ENCODE measurements at regions not wholly inside any gene's neighbourhood (a gene's known extent, or its start where the extent isn't known, plus 50 kb on each side); places are given as distances from the start of the nearest gene placed in this dataset.

DNA sequence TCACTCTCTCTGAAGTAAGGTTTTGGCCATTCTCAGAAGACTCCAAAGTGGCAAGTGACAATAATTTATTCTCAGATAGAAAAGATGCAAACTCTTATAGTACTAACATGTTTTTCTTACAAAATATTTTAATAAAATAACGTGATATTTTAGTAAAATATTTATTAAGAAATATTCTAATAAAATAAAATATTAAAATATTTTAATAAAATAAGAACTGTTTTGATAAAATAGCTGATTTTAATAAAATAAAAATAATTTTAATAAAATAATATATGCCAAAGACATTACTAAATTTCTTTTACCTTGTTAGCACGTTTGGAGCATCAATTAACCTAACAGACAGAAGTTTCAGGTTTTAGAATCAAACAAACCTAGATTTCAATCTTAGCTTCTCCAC is 424.0 kb upstream of the NECTIN3 start:
- Mint-ChIP-seq H3K36me3 (ENCODE audit: low read depth) (no peaks in the 10 kb centered on the region), H3K27me3 (no peaks in the 10 kb centered on the region), H3K4me1 (no peaks in the 10 kb centered on the region), H3K4me3 (no peak overlapping the region), H3K27ac (no peak overlapping the region), H3K9me3 (no peaks in the 10 kb centered on the region)
- no peak for DNase-seq
- intact Hi-C loops (cut with micrococcal nuclease): no loop called here

DNA sequence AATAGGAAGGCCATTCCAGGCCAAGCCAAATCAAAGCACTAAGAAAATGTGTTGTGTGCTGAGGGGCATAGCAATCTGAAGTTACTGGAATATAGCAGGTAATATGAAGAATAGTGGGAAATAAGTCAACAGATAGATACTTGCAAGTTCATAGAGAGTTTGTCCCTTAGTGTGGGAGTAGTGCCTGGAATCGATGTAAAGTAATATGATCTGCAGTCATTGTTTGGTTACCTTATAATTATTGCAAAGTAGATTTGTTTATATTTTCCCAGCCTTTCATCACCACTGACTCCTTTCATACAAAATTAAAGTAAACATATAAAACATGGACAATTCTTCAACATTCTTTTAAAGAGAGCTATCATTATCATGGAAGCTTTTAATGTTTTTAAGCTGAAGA is 420.9 kb upstream of the NECTIN3 start:
- H3K4me1 Mint-ChIP-seq: no peaks in the 10 kb centered on the region

DNA sequence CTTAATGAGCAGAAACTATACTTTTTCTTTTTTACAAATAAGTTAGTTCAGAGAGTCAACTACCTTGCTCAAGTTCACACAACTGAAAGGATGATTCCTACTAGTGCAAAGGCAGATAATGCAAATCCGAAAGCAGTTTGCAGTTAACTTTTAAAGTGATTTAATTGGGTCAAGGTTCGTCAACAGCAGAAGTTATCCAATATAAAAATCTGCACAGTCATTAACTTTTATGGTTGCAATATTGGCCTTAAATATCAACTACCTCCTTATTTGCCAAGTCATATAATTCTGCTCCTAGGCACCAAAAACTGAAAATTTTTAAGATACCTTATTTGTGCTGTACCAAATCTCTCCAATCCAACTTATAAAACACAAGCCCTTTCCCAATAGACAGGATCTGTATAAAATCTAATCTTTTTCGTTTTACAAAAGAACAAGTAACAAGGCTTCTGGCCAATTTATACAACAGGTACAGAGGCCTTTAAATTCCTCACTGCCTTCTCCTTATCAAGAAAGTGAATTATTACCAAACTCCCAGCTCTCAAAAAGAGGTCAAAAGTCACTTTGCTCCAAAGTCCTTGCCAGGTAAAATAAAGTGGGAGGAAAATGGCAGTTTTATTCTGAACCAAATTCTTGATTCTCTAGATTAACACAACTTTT is 416.6 kb upstream of the NECTIN3 start:
- Mint-ChIP-seq H3K36me3 (ENCODE audit: low read depth) (no peaks in the 10 kb centered on the region), H3K4me1 (no peaks in the 10 kb centered on the region), H3K9me3 (no peaks in the 10 kb centered on the region), H3K27ac (no peak overlapping the region), H3K4me3 (no peak overlapping the region), H3K27me3 (no peaks in the 10 kb centered on the region)
- intact Hi-C loops (cut with micrococcal nuclease): no loop called here
- DNase-seq: no peak

More for the DNA sequence above, 420.9 kb upstream of the NECTIN3 start:
- DNase-seq: no peak
- Mint-ChIP-seq H3K9me3 (no peaks in the 10 kb centered on the region), H3K27ac (no peak overlapping the region), H3K36me3 (ENCODE audit: low read depth) (no peaks in the 10 kb centered on the region), H3K4me3 (no peak overlapping the region), H3K27me3 (no peaks in the 10 kb centered on the region)
- intact Hi-C loops (cut with micrococcal nuclease): no loop called here

DNA sequence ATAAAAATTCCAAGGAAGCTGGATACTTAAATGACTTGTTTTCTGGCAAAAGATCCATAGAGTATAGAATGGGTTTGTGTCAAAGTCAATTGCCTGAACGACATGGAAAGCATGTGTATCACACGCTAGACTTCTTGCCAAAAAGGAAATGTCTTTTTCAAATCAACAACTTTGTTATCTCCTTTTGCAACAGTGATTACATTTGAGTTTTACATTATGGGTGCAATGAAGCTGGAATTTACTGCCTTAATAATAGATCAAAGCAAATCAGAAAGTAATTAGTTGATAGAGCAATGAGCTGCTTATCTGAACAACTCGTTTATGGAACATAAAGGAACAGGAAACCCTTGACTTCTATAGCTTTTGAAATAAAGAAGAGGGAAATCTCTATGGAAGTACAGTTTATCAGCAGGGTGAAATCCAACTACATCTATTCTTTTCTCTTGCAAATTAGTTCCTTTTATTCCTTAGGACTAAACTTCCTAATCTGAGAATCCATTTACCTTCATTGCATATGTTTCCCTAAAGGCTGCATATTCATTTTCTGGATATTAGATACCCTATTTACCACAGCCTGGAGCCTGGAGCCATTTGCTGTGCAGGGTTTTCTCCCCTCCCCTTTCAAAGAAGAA is 415.1 kb upstream of the NECTIN3 start:
- intact Hi-C loops (cut with micrococcal nuclease): no loop called here
- Mint-ChIP-seq H3K4me3 (no peak overlapping the region), H3K9me3 (no peaks in the 10 kb centered on the region), H3K27ac (no peak overlapping the region), H3K4me1 (no peaks in the 10 kb centered on the region), H3K36me3 (ENCODE audit: low read depth) (no peaks in the 10 kb centered on the region), H3K27me3 (no peaks in the 10 kb centered on the region)
- no peak for DNase-seq

DNA sequence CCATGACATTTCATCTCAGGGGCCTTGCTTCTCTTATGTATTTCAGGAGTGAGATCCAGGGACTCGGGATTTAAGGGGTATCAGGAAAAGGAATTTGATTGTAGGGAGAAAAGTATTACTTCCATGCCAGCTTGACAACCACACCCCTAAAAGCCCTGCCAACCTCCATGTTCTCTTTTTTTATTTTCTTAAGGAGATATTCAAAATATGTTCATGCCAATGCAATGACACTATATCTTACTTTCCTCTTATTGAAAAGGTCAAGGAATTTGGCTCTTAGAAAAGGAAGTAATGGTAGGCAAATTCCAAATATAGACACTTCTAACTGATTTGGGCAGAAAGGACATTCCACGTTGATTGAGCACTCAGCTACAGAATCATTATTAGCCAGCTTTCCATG is 407.5 kb upstream of the NECTIN3 start:
- Mint-ChIP-seq H3K4me3 (no peak overlapping the region), H3K27me3 (no peaks in the 10 kb centered on the region), H3K36me3 (ENCODE audit: low read depth) (no peaks in the 10 kb centered on the region), H3K4me1 (no peaks in the 10 kb centered on the region), H3K27ac (no peak overlapping the region), H3K9me3 (no peaks in the 10 kb centered on the region)
- intact Hi-C loops (cut with micrococcal nuclease): no loop called here
- DNase-seq: no peak

DNA sequence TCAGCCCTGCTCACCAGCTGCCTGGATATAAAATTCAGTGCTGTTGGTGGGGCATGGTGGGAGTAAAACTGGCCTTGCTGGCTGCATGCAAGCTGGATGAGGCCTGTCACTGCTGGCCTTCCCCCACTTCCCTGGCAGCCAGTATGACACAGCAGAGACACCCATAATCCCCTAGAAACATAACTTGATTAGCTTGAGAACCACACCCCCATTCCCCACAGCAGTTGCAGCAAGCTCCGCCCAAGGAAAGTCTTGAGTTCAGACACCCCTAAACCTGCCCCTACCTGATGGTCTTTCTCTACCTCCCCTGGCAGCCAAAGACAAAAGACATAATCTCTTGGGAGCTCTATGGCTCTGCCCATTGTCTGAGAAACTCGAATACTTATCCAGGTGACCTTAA is 405.1 kb upstream of the NECTIN3 start:
- DNase-seq: no peak
- intact Hi-C loops (cut with micrococcal nuclease): no loop called here
- no peak overlapping the region for H3K4me3 Mint-ChIP-seq
- H3K9me3 Mint-ChIP-seq: no peaks in the 10 kb centered on the region
- no peaks in the 10 kb centered on the region for H3K36me3 Mint-ChIP-seq (ENCODE audit: low read depth)
- H3K27ac Mint-ChIP-seq: no peak overlapping the region
- H3K4me1 Mint-ChIP-seq: no peaks in the 10 kb centered on the region
- H3K27me3 Mint-ChIP-seq: no peaks in the 10 kb centered on the region

DNA sequence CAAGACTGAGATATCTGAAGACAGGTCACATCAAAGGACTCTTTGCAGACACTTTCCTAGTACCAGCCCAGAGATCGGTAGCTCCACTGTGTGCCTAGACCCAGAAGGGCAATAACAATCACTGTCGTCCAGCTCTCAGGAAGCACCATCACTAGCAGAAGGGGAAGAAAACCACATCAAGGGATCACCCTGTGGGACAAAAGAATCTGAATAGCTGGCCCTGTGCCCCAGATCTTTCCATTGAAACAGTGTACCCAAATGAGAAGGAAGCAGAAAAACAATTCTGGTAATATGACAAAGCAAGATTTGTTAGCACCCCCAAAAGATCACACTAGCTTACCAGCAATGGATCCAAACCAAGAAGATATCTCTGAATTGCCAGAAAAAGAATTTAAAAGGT is 404.4 kb upstream of the NECTIN3 start:
- no peak overlapping the region for H3K4me3 Mint-ChIP-seq
- no peaks in the 10 kb centered on the region for H3K36me3 Mint-ChIP-seq (ENCODE audit: low read depth)
- intact Hi-C loops (cut with micrococcal nuclease): no loop called here
- no peak overlapping the region for H3K27ac Mint-ChIP-seq
- H3K4me1 Mint-ChIP-seq: no peaks in the 10 kb centered on the region
- H3K9me3 Mint-ChIP-seq: no peaks in the 10 kb centered on the region
- no peak for DNase-seq
- no peaks in the 10 kb centered on the region for H3K27me3 Mint-ChIP-seq

DNA sequence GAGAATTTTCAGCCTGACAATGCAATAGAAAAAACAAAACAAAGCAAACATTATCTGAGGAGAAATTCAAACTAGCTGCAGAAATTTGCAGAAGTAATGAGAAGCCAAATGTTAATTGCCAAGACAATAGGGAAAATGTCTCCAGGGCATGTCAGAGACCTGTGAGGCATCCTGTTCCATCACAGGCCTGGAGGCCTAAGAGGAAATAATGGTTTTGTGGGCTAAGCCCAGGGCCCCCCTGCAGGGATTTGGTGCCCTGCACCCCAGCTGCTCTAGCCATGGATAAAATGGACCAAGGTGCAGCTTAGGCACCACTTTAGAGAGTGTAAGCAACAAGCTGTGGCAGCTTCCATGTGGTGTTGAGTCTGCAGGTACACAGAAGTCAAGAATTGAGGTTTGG is 401.2 kb upstream of the NECTIN3 start:
- no peak for DNase-seq
- no peaks in the 10 kb centered on the region for H3K36me3 Mint-ChIP-seq (ENCODE audit: low read depth)
- H3K4me3 Mint-ChIP-seq: no peak overlapping the region
- H3K4me1 Mint-ChIP-seq: no peaks in the 10 kb centered on the region
- intact Hi-C loops (cut with micrococcal nuclease): no loop called here
- no peak overlapping the region for H3K27ac Mint-ChIP-seq
- H3K9me3 Mint-ChIP-seq: peaks cover 9% of the 10 kb centered on the region
- H3K27me3 Mint-ChIP-seq: no peaks in the 10 kb centered on the region

DNA sequence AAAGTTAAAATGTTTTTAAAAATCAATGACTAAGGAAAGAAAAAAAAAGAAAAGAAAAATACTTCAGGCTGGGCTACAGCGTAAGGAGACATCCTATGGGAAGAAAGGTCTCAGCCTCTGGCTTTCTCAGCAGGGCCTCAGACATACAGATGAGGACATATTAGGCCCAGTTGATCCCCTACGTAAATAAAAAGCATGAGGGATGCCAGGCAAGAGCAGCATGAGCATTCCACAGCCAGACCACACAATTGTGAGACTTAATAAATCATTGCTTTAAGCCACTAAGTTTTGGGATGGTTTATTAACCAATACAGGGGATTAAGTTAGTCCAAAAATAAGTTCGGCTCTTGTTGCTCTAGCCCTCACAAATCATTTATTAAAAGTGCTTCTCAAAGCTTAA is 394.1 kb upstream of the NECTIN3 start:
- Mint-ChIP-seq H3K27me3 (no peaks in the 10 kb centered on the region), H3K4me1 (no peaks in the 10 kb centered on the region), H3K27ac (no peak overlapping the region), H3K4me3 (no peak overlapping the region), H3K36me3 (ENCODE audit: low read depth) (no peaks in the 10 kb centered on the region), H3K9me3 (peaks cover 9% of the 10 kb centered on the region)
- intact Hi-C loops (cut with micrococcal nuclease): no loop called here
- DNase-seq: no peak

DNA sequence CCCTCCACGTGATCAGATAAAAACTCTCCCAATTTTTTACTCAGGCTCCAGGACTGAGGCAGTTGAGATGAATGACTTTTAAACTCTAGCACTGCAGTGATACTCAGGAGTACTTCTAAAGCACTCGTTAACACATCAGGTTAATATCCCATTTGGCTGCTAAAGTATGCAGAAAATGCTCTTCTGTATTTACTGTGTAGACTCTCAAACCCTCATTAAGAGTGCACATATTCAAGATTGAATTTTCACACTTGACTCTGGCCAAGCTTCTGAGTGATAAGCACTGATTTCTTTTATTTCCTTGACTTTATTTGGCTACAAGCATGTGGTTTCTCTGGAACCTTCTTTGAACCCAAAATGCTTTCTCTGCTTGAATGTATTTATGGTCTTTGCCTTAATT is 392.3 kb upstream of the NECTIN3 start:
- Mint-ChIP-seq H3K9me3 (peaks cover 3% of the 10 kb centered on the region), H3K4me1 (no peaks in the 10 kb centered on the region), H3K27me3 (no peaks in the 10 kb centered on the region), H3K27ac (no peak overlapping the region), H3K4me3 (no peak overlapping the region), H3K36me3 (ENCODE audit: low read depth) (no peaks in the 10 kb centered on the region)
- no peak for DNase-seq
- intact Hi-C loops (cut with micrococcal nuclease): no loop called here

DNA sequence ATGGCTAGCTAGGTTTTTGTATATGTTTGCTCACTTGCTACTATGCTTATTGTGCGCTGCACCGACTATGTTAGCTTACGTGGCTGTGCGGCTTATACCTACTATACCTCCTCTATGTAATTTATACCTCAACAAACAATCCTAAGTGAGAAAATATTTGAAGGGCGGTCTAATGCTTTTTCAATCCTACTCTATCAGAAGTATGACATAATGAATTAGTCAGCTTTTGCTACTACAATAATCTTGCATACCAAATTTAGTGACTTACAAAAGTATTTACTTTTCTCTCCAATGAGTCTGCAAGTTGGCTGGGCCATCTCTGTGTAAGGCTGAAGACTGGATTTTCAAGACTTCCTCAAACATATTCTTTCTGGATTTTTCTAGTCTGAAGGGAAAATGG is 391.2 kb upstream of the NECTIN3 start:
- no peaks in the 10 kb centered on the region for H3K4me1 Mint-ChIP-seq
- H3K36me3 Mint-ChIP-seq (ENCODE audit: low read depth): no peaks in the 10 kb centered on the region
- no peaks in the 10 kb centered on the region for H3K9me3 Mint-ChIP-seq
- H3K27ac Mint-ChIP-seq: no peak overlapping the region
- DNase-seq: no peak
- intact Hi-C loops (cut with micrococcal nuclease): no loop called here
- H3K27me3 Mint-ChIP-seq: no peaks in the 10 kb centered on the region
- H3K4me3 Mint-ChIP-seq: no peak overlapping the region

DNA sequence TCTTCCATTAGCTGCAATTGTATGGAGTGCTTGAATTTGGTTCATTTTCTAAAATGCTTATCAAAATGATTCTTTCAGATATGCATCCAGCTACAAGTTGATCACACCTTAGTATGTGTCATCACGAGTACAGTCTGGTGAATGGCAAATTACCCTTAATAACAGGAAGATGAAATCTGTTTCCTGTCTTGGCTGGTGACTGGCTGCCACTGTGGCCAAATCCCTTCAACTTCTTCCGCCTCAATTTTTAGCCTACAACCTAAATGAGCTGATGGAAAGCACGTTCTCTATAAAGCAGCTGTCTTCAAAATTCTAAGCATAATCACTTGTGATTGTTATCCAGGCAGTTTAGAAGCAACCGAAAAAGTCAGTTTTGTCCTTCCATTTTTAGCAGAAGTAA is 387.1 kb upstream of the NECTIN3 start:
- Mint-ChIP-seq H3K27me3 (peaks cover 2% of the 10 kb centered on the region), H3K27ac (no peak overlapping the region), H3K9me3 (no peaks in the 10 kb centered on the region), H3K36me3 (ENCODE audit: low read depth) (no peaks in the 10 kb centered on the region), H3K4me1 (no peaks in the 10 kb centered on the region), H3K4me3 (no peak overlapping the region)
- intact Hi-C loops (cut with micrococcal nuclease): no loop called here
- DNase-seq: no peak

DNA sequence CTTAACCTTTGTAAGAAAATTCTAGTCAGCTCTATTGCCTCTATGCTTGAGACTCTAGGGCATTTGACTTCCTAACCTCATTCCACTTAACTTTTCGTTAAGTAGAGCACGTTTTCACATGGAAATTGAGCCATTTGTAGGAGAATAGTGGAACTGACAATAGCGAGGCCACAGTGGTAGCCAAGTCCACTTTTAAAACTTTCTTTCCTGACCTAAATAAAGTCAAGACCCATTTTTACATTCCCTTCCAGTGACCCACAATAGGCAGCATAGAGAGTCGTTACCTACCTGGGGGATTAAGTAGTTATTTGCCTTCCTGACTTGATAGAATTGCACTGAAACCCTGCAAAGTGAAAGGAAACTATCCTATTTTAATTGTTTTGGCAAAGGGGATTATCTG is 386.0 kb upstream of the NECTIN3 start:
- H3K4me1 Mint-ChIP-seq: no peaks in the 10 kb centered on the region
- intact Hi-C loops (cut with micrococcal nuclease): no loop called here

DNA sequence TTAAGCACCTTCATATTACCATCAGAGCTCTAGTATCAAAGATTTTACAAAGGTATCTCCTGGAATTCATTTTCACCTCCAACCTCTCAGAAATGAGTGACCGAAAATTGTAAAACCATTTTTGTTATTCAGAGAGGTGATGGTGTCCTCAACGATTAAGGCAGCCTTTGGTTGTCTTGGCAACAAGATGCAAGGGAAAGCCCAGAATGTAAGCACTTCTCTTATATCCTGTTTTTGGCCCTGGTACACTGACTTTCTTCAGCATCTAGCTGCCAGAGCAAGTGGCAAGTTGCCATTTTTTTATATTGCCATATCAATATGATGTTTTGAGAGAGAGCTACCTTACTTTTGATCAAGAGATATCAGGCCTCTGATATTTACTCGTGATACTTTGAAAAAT is 384.9 kb upstream of the NECTIN3 start:
- no peak overlapping the region for H3K4me3 Mint-ChIP-seq
- no peaks in the 10 kb centered on the region for H3K9me3 Mint-ChIP-seq
- intact Hi-C loops (cut with micrococcal nuclease): no loop called here
- no peak overlapping the region for H3K27ac Mint-ChIP-seq
- H3K4me1 Mint-ChIP-seq: no peaks in the 10 kb centered on the region
- DNase-seq: no peak
- H3K27me3 Mint-ChIP-seq: peaks cover 2% of the 10 kb centered on the region
- H3K36me3 Mint-ChIP-seq (ENCODE audit: low read depth): no peaks in the 10 kb centered on the region

More for the DNA sequence above, 386.0 kb upstream of the NECTIN3 start:
- peaks cover 2% of the 10 kb centered on the region for H3K27me3 Mint-ChIP-seq
- DNase-seq: no peak
- H3K4me3 Mint-ChIP-seq: no peak overlapping the region
- H3K9me3 Mint-ChIP-seq: no peaks in the 10 kb centered on the region
- H3K27ac Mint-ChIP-seq: no peak overlapping the region
- no peaks in the 10 kb centered on the region for H3K36me3 Mint-ChIP-seq (ENCODE audit: low read depth)

DNA sequence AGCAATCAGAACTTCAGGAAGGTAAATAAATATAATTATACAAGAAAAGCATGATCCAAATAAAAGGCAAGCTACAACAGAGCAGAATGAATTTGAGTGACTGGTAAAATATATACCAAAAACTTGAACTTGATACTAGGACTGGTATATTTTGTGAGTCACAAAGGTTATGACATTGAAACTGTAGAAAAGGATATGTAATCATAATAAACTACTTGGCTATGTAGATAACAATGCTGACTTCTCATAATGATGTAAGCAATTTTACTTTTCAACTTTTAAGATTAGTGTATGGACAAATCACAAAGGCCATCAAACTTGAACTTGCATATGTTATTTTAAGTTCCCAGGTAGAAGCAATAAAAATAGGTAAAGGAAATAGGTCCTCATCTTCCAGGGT is 384.5 kb upstream of the NECTIN3 start:
- H3K4me3 Mint-ChIP-seq: no peak overlapping the region
- DNase-seq: no peak
- peaks cover 2% of the 10 kb centered on the region for H3K27me3 Mint-ChIP-seq
- H3K27ac Mint-ChIP-seq: no peak overlapping the region
- no peaks in the 10 kb centered on the region for H3K9me3 Mint-ChIP-seq
- no peaks in the 10 kb centered on the region for H3K4me1 Mint-ChIP-seq
- intact Hi-C loops (cut with micrococcal nuclease): no loop called here
- H3K36me3 Mint-ChIP-seq (ENCODE audit: low read depth): no peaks in the 10 kb centered on the region
